ENCODE measurements at regions not wholly inside any gene's neighbourhood (a gene's known extent, or its start where the extent isn't known, plus 50 kb on each side); places are given as distances from the start of the nearest gene placed in this dataset.

GRCh38 chr4:148823419-148823769 lies 381.2 kb upstream of the NR3C2 start:
- no peak for TF ChIP-seq CTCF (IDR thresholded peaks at IDR 0.05; ENCODE audit: extremely low read depth, low read depth, low read length)
- H3K4me3 ChIP-seq (ENCODE audit: insufficient read depth, low read length), result no peak overlapping the region
- DNase-seq (ENCODE audit: insufficient read length, low spot score, missing footprints), result no peak
- peaks cover 2% of the 10 kb centered on the region for H3K9me3 ChIP-seq (ENCODE audit: low read depth, low read length)
- H3K27ac ChIP-seq (ENCODE audit: low read depth, low read length), result no peak overlapping the region
- no peak overlapping the region for H2AFZ ChIP-seq (ENCODE audit: low read length)
- no peaks in the 10 kb centered on the region for H3K4me1 ChIP-seq (ENCODE audit: insufficient read depth, low read length)
- no peaks in the 10 kb centered on the region for H4K20me1 ChIP-seq (ENCODE audit: insufficient read depth, low read length)
- no peaks in the 10 kb centered on the region for H3K79me2 ChIP-seq (ENCODE audit: insufficient read depth, low read length)
- no peaks in the 10 kb centered on the region for H3K27me3 ChIP-seq (ENCODE audit: insufficient read depth, low read length)
- H3K4me2 ChIP-seq (ENCODE audit: insufficient read depth, low read length), result no peak overlapping the region
- H3K36me3 ChIP-seq (ENCODE audit: insufficient read depth, low read length), result no peaks in the 10 kb centered on the region

- DNase-seq (ENCODE audit: insufficient read length, low spot score, missing footprints), result no peak
- Histone ChIP-seq H2AFZ (ENCODE audit: low read length) (no peak overlapping the region), H3K79me2 (ENCODE audit: insufficient read depth, low read length) (no peaks in the 10 kb centered on the region), H3K27ac (ENCODE audit: low read depth, low read length) (no peak overlapping the region), H3K9me3 (ENCODE audit: low read depth, low read length) (peaks cover 2% of the 10 kb centered on the region), H3K27me3 (ENCODE audit: insufficient read depth, low read length) (no peaks in the 10 kb centered on the region), H3K4me3 (ENCODE audit: insufficient read depth, low read length) (no peak overlapping the region), H3K36me3 (ENCODE audit: insufficient read depth, low read length) (no peaks in the 10 kb centered on the region), H3K4me2 (ENCODE audit: insufficient read depth, low read length) (no peak overlapping the region), H3K4me1 (ENCODE audit: insufficient read depth, low read length) (no peaks in the 10 kb centered on the region), H4K20me1 (ENCODE audit: insufficient read depth, low read length) (no peaks in the 10 kb centered on the region)
- no peak for TF ChIP-seq CTCF (IDR thresholded peaks at IDR 0.05; ENCODE audit: extremely low read depth, low read depth, low read length)
Observed at GRCh38 chr4:148822572-148823418, 380.6 kb upstream of the NR3C2 start.

- DNase-seq (ENCODE audit: insufficient read length, low spot score, missing footprints), result no peak
- Histone ChIP-seq H3K4me2 (ENCODE audit: insufficient read depth, low read length) (no peak overlapping the region), H2AFZ (ENCODE audit: low read length) (no peak overlapping the region), H3K36me3 (ENCODE audit: insufficient read depth, low read length) (no peaks in the 10 kb centered on the region), H3K27me3 (ENCODE audit: insufficient read depth, low read length) (no peaks in the 10 kb centered on the region), H3K27ac (ENCODE audit: low read depth, low read length) (no peak overlapping the region), H3K79me2 (ENCODE audit: insufficient read depth, low read length) (no peaks in the 10 kb centered on the region), H3K9me3 (ENCODE audit: low read depth, low read length) (no peaks in the 10 kb centered on the region), H3K4me1 (ENCODE audit: insufficient read depth, low read length) (no peaks in the 10 kb centered on the region), H3K4me3 (ENCODE audit: insufficient read depth, low read length) (no peak overlapping the region), H4K20me1 (ENCODE audit: insufficient read depth, low read length) (no peaks in the 10 kb centered on the region)
- no peak for TF ChIP-seq CTCF (IDR thresholded peaks at IDR 0.05; ENCODE audit: extremely low read depth, low read depth, low read length)
Observed at GRCh38 chr4:148814030-148814429, 371.8 kb upstream of the NR3C2 start.

DNA sequence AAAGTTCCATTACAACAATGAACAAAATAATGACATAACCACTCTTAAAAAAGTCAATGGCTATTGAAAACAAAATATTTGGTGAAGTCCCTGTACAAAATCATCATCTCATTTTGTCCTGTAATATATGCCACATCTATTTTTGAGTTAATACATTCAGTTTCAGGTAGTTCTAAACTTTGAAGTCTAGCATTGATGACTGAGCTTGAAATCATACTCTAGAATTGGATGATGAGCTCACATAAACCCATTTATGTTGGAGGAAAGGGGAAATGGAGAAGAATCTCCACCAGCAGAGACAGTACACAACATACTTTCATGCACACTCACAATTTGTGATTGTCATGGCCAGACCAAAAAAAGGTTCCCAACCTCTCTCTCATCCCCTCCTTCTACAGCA lies 371.1 kb upstream of the NR3C2 start:
- Histone ChIP-seq H3K79me2 (ENCODE audit: insufficient read depth, low read length) (no peaks in the 10 kb centered on the region), H3K9me3 (ENCODE audit: low read depth, low read length) (no peaks in the 10 kb centered on the region), H3K4me1 (ENCODE audit: insufficient read depth, low read length) (no peaks in the 10 kb centered on the region), H3K27me3 (ENCODE audit: insufficient read depth, low read length) (no peaks in the 10 kb centered on the region), H3K36me3 (ENCODE audit: insufficient read depth, low read length) (no peaks in the 10 kb centered on the region), H3K27ac (ENCODE audit: low read depth, low read length) (no peak overlapping the region), H4K20me1 (ENCODE audit: insufficient read depth, low read length) (no peaks in the 10 kb centered on the region), H2AFZ (ENCODE audit: low read length) (no peak overlapping the region), H3K4me2 (ENCODE audit: insufficient read depth, low read length) (no peak overlapping the region), H3K4me3 (ENCODE audit: insufficient read depth, low read length) (no peak overlapping the region)
- no peak for DNase-seq (ENCODE audit: insufficient read length, low spot score, missing footprints)
- TF ChIP-seq CTCF (IDR thresholded peaks at IDR 0.05; ENCODE audit: extremely low read depth, low read depth, low read length), result no peak
